Ectodermal cell (in vitro differentiated cells): ENCODE measurements at regions not wholly inside any gene's neighbourhood (a gene's known extent, or its start where the extent isn't known, plus 50 kb on each side); places are given as distances from the start of the nearest gene placed in this dataset.

Source experiments
- H3K27ac ChIP-seq: 2 replicates; pipeline ENCODE4 v1.7.0; 2013; ENCODE audit warnings: mild to moderate bottlenecking, low read depth, low read length; ENCODE audit not compliant: insufficient read depth, poor library complexity, severe bottlenecking
- H3K27me3 ChIP-seq: 2 replicates; pipeline ENCODE4 v1.7.0; 2013; ENCODE audit warnings: mild to moderate bottlenecking, low read length; ENCODE audit not compliant: insufficient read depth, control insufficient read depth, poor library complexity, severe bottlenecking
- H3K36me3 ChIP-seq: one replicate; pipeline ENCODE4 v1.7.0; 2013; ENCODE audit warnings: low read length; ENCODE audit not compliant: control insufficient read depth, insufficient read depth
- H3K4me1 ChIP-seq: one replicate; pipeline ENCODE4 v1.7.0; 2013; ENCODE audit warnings: low read length; ENCODE audit not compliant: control insufficient read depth, insufficient read depth
- H3K4me3 ChIP-seq: 2 replicates; pipeline ENCODE4 v1.7.0; 2013; ENCODE audit warnings: low read depth, low read length, control low read depth; ENCODE audit not compliant: insufficient read depth
- H3K9me3 ChIP-seq: 2 replicates; pipeline ENCODE4 v1.7.0; 2013; ENCODE audit warnings: mild to moderate bottlenecking, low read length, moderate library complexity; ENCODE audit not compliant: control insufficient read depth
- WGBS, 2 experiments: methylation state at CpG; one replicate each; pipeline ENCODE4 v1.1.7; 2013; ENCODE audit warnings: missing lambda C conversion rate in 2 of 2; 5-methylcytosine and 5-hydroxymethylcytosine counted together

- 68 to 72% methylated on average over 4 to 5 of the region's 5 CpGs for WGBS, 2 experiments
- Histone ChIP-seq H3K36me3 (no peaks in the 10 kb centered on the region), H3K9me3 (no peaks in the 10 kb centered on the region), H3K4me3 (no peak overlapping the region), H3K27ac (no peak overlapping the region), H3K27me3 (no peaks in the 10 kb centered on the region), H3K4me1 (no peaks in the 10 kb centered on the region)
These were observed 164.6 kb downstream of the SALL1 start for GRCh38 chr16:50986453-50986852.

GRCh38 chr16:50985733-50986132 is 165.3 kb downstream of the SALL1 start:
- H3K36me3 ChIP-seq, result no peaks in the 10 kb centered on the region
- H3K27ac ChIP-seq, result no peak overlapping the region
- H3K4me1 ChIP-seq, result no peaks in the 10 kb centered on the region
- H3K9me3 ChIP-seq, result no peaks in the 10 kb centered on the region
- 87 to 92% methylated on average over 2 of the region's 2 CpGs for WGBS, 2 experiments
- H3K27me3 ChIP-seq, result no peaks in the 10 kb centered on the region
- H3K4me3 ChIP-seq, result no peak overlapping the region

GRCh38 chr16:50984688-50985087 is 166.4 kb downstream of the SALL1 start:
- no peaks in the 10 kb centered on the region for H3K36me3 ChIP-seq
- no peaks in the 10 kb centered on the region for H3K9me3 ChIP-seq
- no peak overlapping the region for H3K4me3 ChIP-seq
- H3K27me3 ChIP-seq, result no peaks in the 10 kb centered on the region
- 70 to 86% methylated on average over 3 to 5 of the region's 6 CpGs for WGBS, 2 experiments
- no peak overlapping the region for H3K27ac ChIP-seq
- H3K4me1 ChIP-seq, result no peaks in the 10 kb centered on the region

- Histone ChIP-seq H3K9me3 (no peaks in the 10 kb centered on the region), H3K27me3 (no peaks in the 10 kb centered on the region), H3K27ac (no peak overlapping the region), H3K4me3 (no peak overlapping the region), H3K36me3 (no peaks in the 10 kb centered on the region), H3K4me1 (no peaks in the 10 kb centered on the region)
These were observed 168.3 kb downstream of the SALL1 start for GRCh38 chr16:50982808-50983207.

- Histone ChIP-seq H3K27ac (no peak overlapping the region), H3K4me1 (no peaks in the 10 kb centered on the region), H3K36me3 (no peaks in the 10 kb centered on the region), H3K27me3 (no peaks in the 10 kb centered on the region), H3K9me3 (no peaks in the 10 kb centered on the region), H3K4me3 (no peak overlapping the region)
- 94 to 96% methylated on average over 6 of the region's 6 CpGs for WGBS, 2 experiments
These were observed 169.1 kb downstream of the SALL1 start for GRCh38 chr16:50981951-50982350.

GRCh38 chr16:50980666-50981065 is 170.4 kb downstream of the SALL1 start:
- WGBS, 2 experiments, result 87 to 97% methylated on average over 2 of the region's 3 CpGs
- Histone ChIP-seq H3K4me1 (no peaks in the 10 kb centered on the region), H3K27ac (no peak overlapping the region), H3K9me3 (no peaks in the 10 kb centered on the region), H3K36me3 (no peaks in the 10 kb centered on the region), H3K4me3 (no peak overlapping the region), H3K27me3 (no peaks in the 10 kb centered on the region)

- Histone ChIP-seq H3K27ac (no peak overlapping the region), H3K4me3 (no peak overlapping the region), H3K27me3 (no peaks in the 10 kb centered on the region), H3K9me3 (no peaks in the 10 kb centered on the region), H3K4me1 (no peaks in the 10 kb centered on the region), H3K36me3 (no peaks in the 10 kb centered on the region)
- 89 to 93% methylated on average over 9 of the region's 9 CpGs for WGBS, 2 experiments
These were observed 171.1 kb downstream of the SALL1 start for GRCh38 chr16:50979806-50980620.

- no peaks in the 10 kb centered on the region for H3K4me1 ChIP-seq
- H3K4me3 ChIP-seq, result no peak overlapping the region
- H3K9me3 ChIP-seq, result no peaks in the 10 kb centered on the region
- H3K27me3 ChIP-seq, result no peaks in the 10 kb centered on the region
- H3K36me3 ChIP-seq, result no peaks in the 10 kb centered on the region
- 86 to 89% methylated on average over 11 of the region's 11 CpGs for WGBS, 2 experiments
- no peak overlapping the region for H3K27ac ChIP-seq
These were observed 173.9 kb downstream of the SALL1 start for GRCh38 chr16:50977138-50977537.

- H3K27me3 ChIP-seq, result no peaks in the 10 kb centered on the region
- no peak overlapping the region for H3K4me3 ChIP-seq
- no peak overlapping the region for H3K27ac ChIP-seq
- 91 to 93% methylated on average over 6 of the region's 6 CpGs for WGBS, 2 experiments
- H3K9me3 ChIP-seq, result no peaks in the 10 kb centered on the region
- no peaks in the 10 kb centered on the region for H3K36me3 ChIP-seq
- H3K4me1 ChIP-seq, result no peaks in the 10 kb centered on the region
These were observed 176.5 kb downstream of the SALL1 start for GRCh38 chr16:50974438-50975036.

GRCh38 chr16:50972876-50973275 is 178.2 kb downstream of the SALL1 start:
- Histone ChIP-seq H3K27me3 (no peaks in the 10 kb centered on the region), H3K36me3 (no peaks in the 10 kb centered on the region), H3K4me3 (no peak overlapping the region), H3K9me3 (no peaks in the 10 kb centered on the region), H3K27ac (no peak overlapping the region), H3K4me1 (no peaks in the 10 kb centered on the region)
- WGBS, 2 experiments, result 82 to 90% methylated on average over 2 of the region's 2 CpGs
